ENCODE measurements at regions not wholly inside any gene's neighbourhood (a gene's known extent, or its start where the extent isn't known, plus 50 kb on each side); places are given as distances from the start of the nearest gene placed in this dataset.

DNA sequence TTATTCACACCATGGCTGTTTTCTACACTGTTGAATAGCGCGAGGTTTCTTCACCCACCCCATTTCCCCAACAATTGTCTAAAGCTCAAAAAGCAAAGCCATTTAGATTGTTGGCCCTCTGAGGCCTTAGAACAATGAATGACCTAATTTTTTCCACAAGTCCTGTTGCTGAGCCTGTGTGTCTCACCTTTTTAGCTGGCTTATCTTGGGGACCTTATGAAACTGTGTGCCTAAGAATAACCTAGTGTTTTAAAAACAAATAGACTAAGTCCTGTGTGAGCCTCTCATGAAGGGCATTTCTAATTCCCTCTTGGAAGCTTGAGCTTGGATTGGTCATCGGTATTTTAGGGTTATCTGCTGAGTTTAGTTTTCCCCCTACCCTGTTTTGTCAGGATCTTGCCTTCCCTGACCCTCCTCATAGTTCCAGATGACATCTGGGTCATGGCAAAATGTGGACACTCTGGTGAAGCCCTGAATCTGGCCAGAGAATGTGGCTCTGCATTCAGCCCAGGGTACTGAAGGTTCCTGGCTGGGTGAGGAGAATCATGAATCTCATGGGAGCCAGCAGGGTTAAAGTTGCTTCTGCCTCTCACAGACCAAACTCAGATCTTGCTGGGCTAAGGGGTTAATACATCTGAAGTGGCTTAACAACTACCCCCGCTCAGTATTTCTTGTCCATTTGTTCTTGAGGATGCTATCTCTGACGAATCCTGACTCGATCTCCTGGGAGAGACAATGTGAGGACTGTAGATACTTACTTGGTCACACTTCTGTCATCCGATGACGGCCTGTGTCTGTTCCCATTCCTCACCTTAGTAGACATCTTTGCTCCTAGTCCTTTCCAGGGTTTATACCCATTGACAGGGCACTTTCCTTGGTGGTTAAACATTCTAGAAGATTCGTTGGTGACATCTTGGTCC is 104.2 kb upstream of the MAP4K3 start:
- no peak overlapping the region for H3K9ac ChIP-seq (replicated peaks in 1 of 4; ENCODE audit: extremely low read depth in 1 of 4, low read depth in 3 of 4, low read length in 3 of 4)
- FAIRE-seq (no peak), DNase-seq (ENCODE audit: low read depth in 1 of 2, low spot score in 2 of 2) (no peak)
- no peaks in the 10 kb centered on the region for H3K9me3 ChIP-seq (ENCODE audit: insufficient read depth in 2 of 2, low read depth in 1 of 2, low read length in 1 of 2)
- ChIA-PET POLR2A (ENCODE audit: partially characterized antibody) (no interaction called here), CTCF (ENCODE audit: partially characterized antibody) (interaction anchor here (0.5 to 0.6 kb wide), 3 partner anchors 162 to 278 kb away, joined by 3 read pairs; no protein-coding TSS in a partner anchor)
- H4K8ac ChIP-seq (ENCODE audit: extremely low read depth, insufficient read depth, low read length) = no peak overlapping the region
- no peaks in the 10 kb centered on the region for H3K23me2 ChIP-seq (ENCODE audit: low read depth, low read length)
- no peak overlapping the region for H4K91ac ChIP-seq (replicated peaks; ENCODE audit: insufficient read length, low read length)
- H3K56ac ChIP-seq (replicated peaks; ENCODE audit: insufficient read length, low read depth, low read length) = no peak overlapping the region
- H3K27ac ChIP-seq (ENCODE audit: low read depth, low read length) = no peak overlapping the region
- no peak overlapping the region; the same call in 1 of the 2 replicates for H2BK15ac ChIP-seq (ENCODE audit: low read length)
- WGBS, 2 experiments (ENCODE audit: extremely low coverage in 1 of 2, insufficient coverage in 1 of 2, insufficient read length in 1 of 2, insufficient replicate concordance in 2 of 2, low coverage in 1 of 2, low lambda C conversion rate in 2 of 2, missing lambda C conversion rate in 1 of 2) = 89% methylated on average over 9 of the region's 9 CpGs; no CpG with 5 or more reads in 1 of the 2 experiments
- no peak overlapping the region for H2AFZ ChIP-seq (ENCODE audit: low read length)
- H4K20me1 ChIP-seq (replicated peaks in 1 of 2; ENCODE audit: control insufficient read depth in 1 of 2, insufficient read depth in 2 of 2, low read length in 2 of 2) = no peaks in the 10 kb centered on the region
- no peak overlapping the region for H3K18ac ChIP-seq (ENCODE audit: extremely low read depth, low read length)
- no peaks in the 10 kb centered on the region for H3K36me3 ChIP-seq (ENCODE audit: control insufficient read depth in 2 of 4, insufficient read depth in 4 of 4, low read length in 3 of 4)
- no peaks in the 10 kb centered on the region for H3K79me2 ChIP-seq (ENCODE audit: control insufficient read depth in 1 of 2, insufficient read depth in 2 of 2, low read length in 2 of 2)
- H2AK5ac ChIP-seq (ENCODE audit: low read depth, low read length) = no peak overlapping the region
- H3K23ac ChIP-seq (ENCODE audit: insufficient read length) = no peak overlapping the region
- no peak overlapping the region for H4K5ac ChIP-seq (ENCODE audit: insufficient read length, low read depth, low read length)
- no peaks in the 10 kb centered on the region for H3K4me1 ChIP-seq (replicated peaks in 1 of 4; ENCODE audit: control insufficient read depth in 3 of 4, insufficient read depth in 4 of 4, low read length in 3 of 4)
- H3K14ac ChIP-seq (ENCODE audit: insufficient read length) = no peak overlapping the region
- no peaks in the 10 kb centered on the region for H3K79me1 ChIP-seq (ENCODE audit: low read depth, low read length)
- no peak overlapping the region for H2BK5ac ChIP-seq (ENCODE audit: low read depth, low read length)
- no peak overlapping the region for H3K4ac ChIP-seq (replicated peaks; ENCODE audit: insufficient read length, low read depth, low read length)
- H3K27me3 ChIP-seq (replicated peaks in 1 of 4; ENCODE audit: control insufficient read depth in 3 of 4, extremely low read depth in 1 of 4, insufficient read depth in 3 of 4, low read length in 3 of 4) = no peaks in the 10 kb centered on the region
- H3K4me2 ChIP-seq (ENCODE audit: insufficient read depth in 1 of 2, low read depth in 2 of 2, low read length in 2 of 2) = no peak overlapping the region
- H3K4me3 ChIP-seq (ENCODE audit: extremely low read depth in 1 of 4, insufficient read depth in 2 of 4, low read depth in 3 of 4, low read length in 4 of 4) = no peak overlapping the region
- H2BK12ac ChIP-seq (ENCODE audit: low read depth, low read length) = no peak overlapping the region
- H2BK120ac ChIP-seq (replicated peaks; ENCODE audit: low read depth, low read length) = no peak overlapping the region
- no peak overlapping the region for H2BK20ac ChIP-seq (ENCODE audit: low read length)
- TF ChIP-seq SRF (IDR thresholded peaks at IDR 0.05; ENCODE audit: low read depth, low read length) (no peak), GTF2F1 (IDR thresholded peaks at IDR 0.05; ENCODE audit: borderline replicate concordance, low read depth, low read length) (no peak), BCL11A (IDR thresholded peaks at IDR 0.05; ENCODE audit: low read depth in 2 of 2, low read length in 2 of 2) (no peak), TCF12 (IDR thresholded peaks at IDR 0.05; ENCODE audit: low read depth, low read length) (no peak), POLR2A (IDR thresholded peaks at IDR 0.05; ENCODE audit: control extremely low read depth in 1 of 2, low read depth in 2 of 2, low read length in 2 of 2) (no peak), CHD1 (IDR thresholded peaks at IDR 0.05; ENCODE audit: low read depth, low read length) (no peak), RXRA (IDR thresholded peaks at IDR 0.05; ENCODE audit: insufficient read depth, low read depth, low read length) (no peak)
- TF ChIP-seq, protein P1, sequence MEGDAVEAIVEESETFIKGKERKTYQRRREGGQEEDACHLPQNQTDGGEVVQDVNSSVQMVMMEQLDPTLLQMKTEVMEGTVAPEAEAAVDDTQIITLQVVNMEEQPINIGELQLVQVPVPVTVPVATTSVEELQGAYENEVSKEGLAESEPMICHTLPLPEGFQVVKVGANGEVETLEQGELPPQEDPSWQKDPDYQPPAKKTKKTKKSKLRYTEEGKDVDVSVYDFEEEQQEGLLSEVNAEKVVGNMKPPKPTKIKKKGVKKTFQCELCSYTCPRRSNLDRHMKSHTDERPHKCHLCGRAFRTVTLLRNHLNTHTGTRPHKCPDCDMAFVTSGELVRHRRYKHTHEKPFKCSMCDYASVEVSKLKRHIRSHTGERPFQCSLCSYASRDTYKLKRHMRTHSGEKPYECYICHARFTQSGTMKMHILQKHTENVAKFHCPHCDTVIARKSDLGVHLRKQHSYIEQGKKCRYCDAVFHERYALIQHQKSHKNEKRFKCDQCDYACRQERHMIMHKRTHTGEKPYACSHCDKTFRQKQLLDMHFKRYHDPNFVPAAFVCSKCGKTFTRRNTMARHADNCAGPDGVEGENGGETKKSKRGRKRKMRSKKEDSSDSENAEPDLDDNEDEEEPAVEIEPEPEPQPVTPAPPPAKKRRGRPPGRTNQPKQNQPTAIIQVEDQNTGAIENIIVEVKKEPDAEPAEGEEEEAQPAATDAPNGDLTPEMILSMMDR (IDR thresholded peaks at IDR 0.05; ENCODE audit: control extremely low read depth in 1 of 3, insufficient read depth in 1 of 3, low read depth in 1 of 3, low read length in 3 of 3) = no peak
- TF ChIP-seq, protein P2, sequence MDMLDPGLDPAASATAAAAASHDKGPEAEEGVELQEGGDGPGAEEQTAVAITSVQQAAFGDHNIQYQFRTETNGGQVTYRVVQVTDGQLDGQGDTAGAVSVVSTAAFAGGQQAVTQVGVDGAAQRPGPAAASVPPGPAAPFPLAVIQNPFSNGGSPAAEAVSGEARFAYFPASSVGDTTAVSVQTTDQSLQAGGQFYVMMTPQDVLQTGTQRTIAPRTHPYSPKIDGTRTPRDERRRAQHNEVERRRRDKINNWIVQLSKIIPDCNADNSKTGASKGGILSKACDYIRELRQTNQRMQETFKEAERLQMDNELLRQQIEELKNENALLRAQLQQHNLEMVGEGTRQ (IDR thresholded peaks at IDR 0.05; ENCODE audit: low read length) = no peak

Measured in H1 (cell line).